HUES6 (cell line): ENCODE measurements at regions not wholly inside any gene's neighbourhood (a gene's known extent, or its start where the extent isn't known, plus 50 kb on each side); places are given as distances from the start of the nearest gene placed in this dataset.
"Not testable (repeated sequence)": the region's sequence is repeated elsewhere in the genome, so short reads cannot be mapped to it uniquely, and the experiment has no call there.

Source experiments
- H3K27ac ChIP-seq: 2 replicates; pipeline ENCODE4 v1.7.0; 2013; ENCODE audit warnings: low read depth, mild to moderate bottlenecking, low read length, inconsistent platforms
- H3K27me3 ChIP-seq: 2 replicates; pipeline ENCODE4 v1.6.1; 2013; ENCODE audit warnings: low read length; ENCODE audit not compliant: control insufficient read depth, insufficient read depth
- H3K36me3 ChIP-seq: 2 replicates; pipeline ENCODE4 v1.6.1; 2013; ENCODE audit warnings: low read length; ENCODE audit not compliant: control insufficient read depth, insufficient read depth
- H3K4me1 ChIP-seq: 2 replicates; pipeline ENCODE4 v1.6.1; 2013; ENCODE audit warnings: low read length; ENCODE audit not compliant: control insufficient read depth, insufficient read depth
- H3K4me3 ChIP-seq: 2 replicates; pipeline ENCODE4 v1.5.1; 2013; ENCODE audit warnings: low read depth, low read length
- H3K9ac ChIP-seq: one replicate; pipeline ENCODE4 v1.6.1; 2013; ENCODE audit warnings: mild to moderate bottlenecking, low read length
- H3K9me3 ChIP-seq: 2 replicates; pipeline ENCODE4 v1.6.1; 2013; ENCODE audit warnings: low read depth, low read length; ENCODE audit not compliant: control insufficient read depth, insufficient read depth

- Histone ChIP-seq H3K4me1 (peaks cover 7% of the 10 kb centered on the region), H3K27ac (no peak overlapping the region), H3K36me3 (no peaks in the 10 kb centered on the region), H3K9ac (no peak overlapping the region), H3K9me3 (no peaks in the 10 kb centered on the region), H3K4me3 (no peak overlapping the region), H3K27me3 (no peaks in the 10 kb centered on the region)
Measured at GRCh38 chr12:105469211-105469610, 138.7 kb downstream of the C12orf75 start.

- Histone ChIP-seq H3K4me3 (no peak overlapping the region), H3K9me3 (no peaks in the 10 kb centered on the region), H3K27me3 (no peaks in the 10 kb centered on the region), H3K27ac (no peak overlapping the region), H3K36me3 (no peaks in the 10 kb centered on the region), H3K4me1 (peaks cover 7% of the 10 kb centered on the region), H3K9ac (no peak overlapping the region)
Measured at GRCh38 chr12:105469701-105470100, 139.2 kb downstream of the C12orf75 start.

GRCh38 chr12:105470102-105470501 lies 139.6 kb downstream of the C12orf75 start:
- no peak overlapping the region for H3K27ac ChIP-seq
- H3K4me1 ChIP-seq, result peaks cover 7% of the 10 kb centered on the region
- no peak overlapping the region for H3K4me3 ChIP-seq
- no peaks in the 10 kb centered on the region for H3K36me3 ChIP-seq
- H3K9me3 ChIP-seq, result no peaks in the 10 kb centered on the region
- H3K9ac ChIP-seq, result no peak overlapping the region
- H3K27me3 ChIP-seq, result no peaks in the 10 kb centered on the region

DNA sequence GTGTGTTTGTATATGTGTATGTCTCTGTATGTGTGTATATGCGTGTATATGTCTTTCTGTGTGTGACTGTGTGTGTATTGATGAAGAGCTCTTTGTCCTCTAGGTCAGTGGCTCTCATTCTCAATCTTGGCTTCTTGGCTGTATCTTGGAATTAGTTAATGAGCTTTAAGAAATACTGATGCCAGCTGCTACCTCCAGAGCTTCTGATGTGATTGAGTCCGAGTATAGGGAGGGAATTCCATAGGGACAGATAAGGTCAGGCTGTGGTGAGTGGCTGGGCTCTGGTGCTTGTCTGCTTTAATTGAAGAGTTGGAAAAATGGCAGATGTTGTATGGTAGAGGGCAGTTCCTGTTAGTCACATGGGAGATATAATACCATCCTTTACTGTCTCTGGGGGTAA lies 140.1 kb downstream of the C12orf75 start:
- no peak overlapping the region for H3K4me3 ChIP-seq
- no peaks in the 10 kb centered on the region for H3K27me3 ChIP-seq
- no peaks in the 10 kb centered on the region for H3K36me3 ChIP-seq
- no peaks in the 10 kb centered on the region for H3K9me3 ChIP-seq
- H3K4me1 ChIP-seq, result peaks cover 7% of the 10 kb centered on the region
- no peak overlapping the region for H3K9ac ChIP-seq
- H3K27ac ChIP-seq, result no peak overlapping the region

DNA sequence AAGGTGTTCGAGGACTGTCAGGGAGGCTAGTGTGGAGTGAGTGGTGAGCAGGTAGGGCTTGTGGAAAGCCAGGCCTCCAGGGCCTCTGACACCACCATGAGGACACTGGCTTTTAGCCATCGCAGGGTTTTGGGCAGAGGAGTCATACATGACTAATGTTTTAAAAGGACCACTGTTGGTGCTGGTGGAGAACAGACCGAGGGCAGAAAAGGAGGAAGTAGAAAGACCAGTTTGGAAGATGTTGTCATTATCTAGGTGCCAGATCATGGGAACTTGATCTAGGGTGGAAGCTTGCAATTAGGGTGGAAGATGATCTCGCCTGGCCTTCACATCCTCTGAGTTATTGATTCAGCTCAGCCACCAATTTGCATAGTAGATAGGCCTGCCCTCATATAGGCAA lies 144.2 kb downstream of the C12orf75 start:
- no peaks in the 10 kb centered on the region for H3K27me3 ChIP-seq
- H3K9me3 ChIP-seq, result no peaks in the 10 kb centered on the region
- H3K36me3 ChIP-seq, result no peaks in the 10 kb centered on the region
- peaks cover 8% of the 10 kb centered on the region for H3K4me1 ChIP-seq
- no peak overlapping the region for H3K9ac ChIP-seq
- H3K4me3 ChIP-seq, result no peak overlapping the region
- no peak overlapping the region for H3K27ac ChIP-seq

DNA sequence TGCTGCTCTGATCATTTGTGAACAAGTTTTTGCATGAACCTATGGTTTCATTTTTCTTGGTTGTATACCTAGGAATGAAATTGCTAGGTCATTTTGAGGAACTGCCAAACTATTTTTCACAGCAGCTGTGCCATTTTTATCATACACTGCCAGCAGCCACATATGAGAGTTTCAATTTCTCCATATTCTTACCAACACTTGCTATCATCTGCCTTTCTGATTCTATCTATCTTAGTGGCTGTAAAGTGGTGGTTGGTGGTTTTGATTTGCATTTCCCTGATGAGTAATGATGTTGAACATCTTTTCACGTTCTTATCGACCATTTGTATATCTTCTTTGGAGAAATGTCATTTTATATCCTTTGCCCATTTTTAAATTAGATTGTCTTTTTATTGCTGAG lies 146.1 kb downstream of the C12orf75 start:
- Histone ChIP-seq H3K27me3 (no peaks in the 10 kb centered on the region), H3K27ac (no peak overlapping the region), H3K36me3 (no peaks in the 10 kb centered on the region), H3K4me3 (no peak overlapping the region), H3K9ac (no peak overlapping the region), H3K4me1 (peaks cover 11% of the 10 kb centered on the region), H3K9me3 (no peaks in the 10 kb centered on the region)

DNA sequence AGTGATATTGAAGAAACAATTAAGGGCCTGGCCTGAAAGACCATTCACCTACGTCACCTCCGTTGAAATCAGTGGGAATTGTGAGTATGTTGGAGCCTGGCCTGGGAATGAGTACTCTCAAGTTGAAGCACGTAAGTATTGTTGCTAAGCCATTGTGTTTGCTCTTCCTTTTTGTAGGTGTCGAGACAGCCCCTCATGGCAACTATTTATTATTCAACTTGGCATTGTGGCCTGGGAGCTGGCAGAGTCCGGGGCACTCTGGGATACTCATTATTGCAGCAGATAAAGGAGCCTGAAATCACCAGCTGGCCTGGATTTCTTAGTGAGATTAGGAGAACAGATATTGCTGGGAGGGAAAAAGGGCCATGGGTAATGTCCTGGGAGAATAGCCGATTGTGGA lies 147.4 kb downstream of the C12orf75 start:
- Histone ChIP-seq H3K9ac (no peak overlapping the region), H3K9me3 (no peaks in the 10 kb centered on the region), H3K27ac (no peak overlapping the region), H3K4me1 (peaks cover 11% of the 10 kb centered on the region), H3K36me3 (no peaks in the 10 kb centered on the region), H3K4me3 (no peak overlapping the region), H3K27me3 (no peaks in the 10 kb centered on the region)

DNA sequence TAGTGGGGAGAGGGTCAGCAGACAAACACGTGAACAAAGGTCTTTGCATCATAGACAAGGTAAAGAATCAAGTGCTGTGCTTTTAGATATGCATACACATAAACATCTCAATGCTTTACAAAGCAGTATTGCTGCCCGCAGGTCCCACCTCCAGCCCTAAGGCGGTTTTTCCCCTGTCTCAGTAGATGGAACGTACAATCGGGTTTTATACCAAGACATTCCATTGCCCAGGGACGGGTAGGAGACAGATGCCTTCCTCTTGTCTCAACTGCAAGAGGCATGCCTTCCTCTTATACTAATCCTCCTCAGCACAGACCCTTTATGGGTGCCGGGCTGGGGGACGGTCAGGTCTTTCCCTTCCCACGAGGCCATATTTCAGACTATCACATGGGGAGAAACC lies 148.3 kb downstream of the C12orf75 start:
- not testable (repeated sequence) for H3K36me3 ChIP-seq, H3K27ac ChIP-seq, H3K4me3 ChIP-seq, H3K27me3 ChIP-seq, H3K9me3 ChIP-seq, H3K9ac ChIP-seq
- peaks cover 14% of the 10 kb centered on the region for H3K4me1 ChIP-seq

DNA sequence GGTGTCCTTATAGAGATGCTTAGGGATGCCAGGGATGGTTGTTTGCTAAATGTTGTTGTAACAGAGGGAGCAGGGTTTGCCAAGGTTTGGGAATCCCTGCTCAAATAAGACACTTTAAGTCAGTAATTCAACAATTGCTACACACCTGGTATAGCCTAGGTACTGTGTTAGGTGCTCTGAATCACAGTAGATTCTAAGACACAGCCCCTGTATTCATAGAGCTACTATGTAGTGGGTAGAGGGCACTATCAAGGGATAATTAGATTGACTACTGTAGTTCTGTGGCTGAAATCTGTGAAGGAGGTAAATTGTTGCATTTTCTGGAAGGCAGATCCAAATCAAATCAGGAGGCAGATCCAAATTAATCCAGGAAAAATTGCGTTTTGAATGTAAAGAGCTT lies 149.2 kb downstream of the C12orf75 start:
- Histone ChIP-seq H3K4me1 (peaks cover 16% of the 10 kb centered on the region), H3K27me3 (no peaks in the 10 kb centered on the region), H3K9ac (no peak overlapping the region), H3K27ac (no peak overlapping the region), H3K9me3 (no peaks in the 10 kb centered on the region), H3K4me3 (no peak overlapping the region), H3K36me3 (no peaks in the 10 kb centered on the region)

GRCh38 chr12:105480162-105480561 lies 149.7 kb downstream of the C12orf75 start:
- H3K9ac ChIP-seq, result no peak overlapping the region
- H3K27ac ChIP-seq, result no peak overlapping the region
- no peak overlapping the region for H3K4me3 ChIP-seq
- H3K4me1 ChIP-seq, result peaks cover 16% of the 10 kb centered on the region
- no peaks in the 10 kb centered on the region for H3K36me3 ChIP-seq
- H3K27me3 ChIP-seq, result no peaks in the 10 kb centered on the region
- no peaks in the 10 kb centered on the region for H3K9me3 ChIP-seq

- Histone ChIP-seq H3K9me3 (no peaks in the 10 kb centered on the region), H3K4me3 (no peak overlapping the region), H3K27ac (no peak overlapping the region), H3K9ac (no peak overlapping the region), H3K36me3 (no peaks in the 10 kb centered on the region), H3K27me3 (no peaks in the 10 kb centered on the region), H3K4me1 (peaks cover 16% of the 10 kb centered on the region)
Measured at GRCh38 chr12:105481392-105482300, 151.2 kb downstream of the C12orf75 start.
